CD8-positive, alpha-beta memory T cell (primary cell): ENCODE measurements at regions not wholly inside any gene's neighbourhood (a gene's known extent, or its start where the extent isn't known, plus 50 kb on each side); places are given as distances from the start of the nearest gene placed in this dataset.
A peak's percentile ranks its signal among the peaks of the same experiment; 100 is the strongest.

Experiments
- CTCF ChIA-PET: fragments of 350-600 bp; sonication (Branson Sonifier 250); formaldehyde crosslinking; loops from one replicate; lab custom pipeline; 2021; ENCODE audit warnings: antibody characterized with exemption; lab: Charles Lee
- POLR2A ChIA-PET: fragments of 350-600 bp; sonication (Branson Sonifier 250); formaldehyde crosslinking; loops from one replicate; lab custom pipeline; 2021; ENCODE audit warnings: antibody characterized with exemption; lab: Charles Lee
- DNase-seq, 5 donors: peaks; one replicate each; pipeline versions ENCODE4 v3.0.0 to v3.0.0-alpha.2; 2020 to 2022; ENCODE audit warnings: mixed read lengths in 1 of 5
- H3K27ac ChIP-seq: one replicate; pipeline ENCODE4 v1.7.0; 2013; ENCODE audit warnings: low read depth, mild to moderate bottlenecking, low read length, moderate library complexity
- H3K27me3 ChIP-seq: 2 replicates; pipeline ENCODE4 v1.7.0; 2013; ENCODE audit warnings: low read length, mild to moderate bottlenecking; ENCODE audit not compliant: insufficient read depth, poor library complexity, severe bottlenecking
- H3K36me3 ChIP-seq: 2 replicates; pipeline ENCODE4 v1.7.0; 2013; ENCODE audit warnings: mild to moderate bottlenecking, low read length, moderate library complexity; ENCODE audit not compliant: insufficient read depth
- H3K4me1 ChIP-seq: 2 replicates; pipeline ENCODE4 v1.7.0; 2013; ENCODE audit warnings: mild to moderate bottlenecking, low read length, moderate library complexity; ENCODE audit not compliant: insufficient read depth
- H3K4me3 ChIP-seq: 2 replicates; pipeline ENCODE4 v1.7.0; 2013; ENCODE audit warnings: mild to moderate bottlenecking, low read length
- H3K9me3 ChIP-seq: 2 replicates; pipeline ENCODE4 v1.7.0; 2013; ENCODE audit warnings: mild to moderate bottlenecking, low read length
- H3K27ac Mint-ChIP-seq, 8 donors: one replicate each; pipeline ENCODE4 v1.8.0; 2020 to 2021; ENCODE audit warnings: mixed read lengths in 8 of 8, mild to moderate bottlenecking in 6 of 8, inconsistent platforms in 3 of 8, moderate library complexity in 3 of 8
- H3K27me3 Mint-ChIP-seq, 2 donors: one replicate each; pipeline ENCODE4 v1.8.0; 2020 to 2021; ENCODE audit warnings: mixed read lengths in 2 of 2, mild to moderate bottlenecking in 1 of 2, moderate library complexity in 1 of 2
- H3K36me3 Mint-ChIP-seq, 3 donors: one replicate each; pipeline ENCODE4 v1.8.0; 2020 to 2021; ENCODE audit warnings: mixed read lengths in 3 of 3, inconsistent platforms in 1 of 3, mild to moderate bottlenecking in 1 of 3
- H3K4me1 Mint-ChIP-seq, 3 donors: one replicate each; pipeline ENCODE4 v1.8.0; 2020 to 2021; ENCODE audit warnings: mixed read lengths in 3 of 3, inconsistent platforms in 1 of 3, mild to moderate bottlenecking in 1 of 3
- H3K4me3 Mint-ChIP-seq, 7 donors: one replicate each; pipeline ENCODE4 v1.8.0; 2020 to 2021; ENCODE audit warnings: mixed read lengths in 7 of 7, mild to moderate bottlenecking in 6 of 7, moderate library complexity in 4 of 7, inconsistent platforms in 2 of 7
- H3K9me3 Mint-ChIP-seq, 5 donors: one replicate each; pipeline ENCODE4 v1.8.0; 2020 to 2022; ENCODE audit warnings: mixed read lengths in 5 of 5, mild to moderate bottlenecking in 3 of 5, moderate library complexity in 2 of 5, inconsistent platforms in 1 of 5

DNA sequence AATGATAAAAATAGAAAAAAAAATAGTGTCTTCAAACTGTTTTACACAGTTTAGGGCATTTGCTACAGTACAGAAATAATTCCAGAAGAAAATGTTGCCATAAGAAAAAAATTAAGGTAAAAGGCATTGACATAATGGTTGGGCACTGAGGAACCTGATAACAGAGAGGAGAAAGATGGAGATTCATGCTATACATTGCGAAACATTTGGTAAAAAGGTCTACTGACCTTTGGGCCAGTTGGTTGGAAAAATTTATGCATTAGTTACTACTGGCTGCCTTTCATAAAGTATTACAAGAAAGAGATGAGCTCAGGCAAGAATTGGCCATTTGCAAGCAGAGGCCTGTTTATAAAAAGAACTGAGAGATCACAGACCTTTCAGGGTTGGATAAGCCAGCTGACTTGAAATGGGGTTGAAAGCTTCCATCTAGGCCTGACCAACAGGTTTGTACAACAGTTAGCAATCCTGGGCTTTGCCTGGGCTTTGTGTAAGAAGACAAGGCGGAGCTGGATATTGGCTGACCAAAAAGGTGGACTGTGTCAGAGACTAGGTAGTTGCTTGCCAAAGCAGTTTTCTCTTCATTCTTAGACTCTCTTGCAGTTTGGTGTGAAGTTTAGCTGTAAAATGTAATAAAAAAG is 166.6 kb upstream of the MCTP2 start:
- H3K27me3 Mint-ChIP-seq = peaks cover 8 to 22% of the 10 kb centered on the region in 2 donors
- H3K9me3 ChIP-seq = no peaks in the 10 kb centered on the region
- DNase-seq = no peak
- no peaks in the 10 kb centered on the region for H3K4me1 Mint-ChIP-seq
- POLR2A ChIA-PET = no interaction called here
- no peak overlapping the region for H3K27ac ChIP-seq
- no peaks in the 10 kb centered on the region for H3K27me3 ChIP-seq
- H3K4me3 Mint-ChIP-seq = no peak overlapping the region
- H3K36me3 ChIP-seq = no peaks in the 10 kb centered on the region
- H3K4me1 ChIP-seq = no peaks in the 10 kb centered on the region
- H3K36me3 Mint-ChIP-seq = peaks cover 0 to 3% (median 0%) of the 10 kb centered on the region in 3 donors
- H3K27ac Mint-ChIP-seq = no peak overlapping the region
- peaks cover 0 to 5% (median 3%) of the 10 kb centered on the region in 5 donors for H3K9me3 Mint-ChIP-seq
- H3K4me3 ChIP-seq = no peak overlapping the region
- CTCF ChIA-PET = no interaction called here

DNA sequence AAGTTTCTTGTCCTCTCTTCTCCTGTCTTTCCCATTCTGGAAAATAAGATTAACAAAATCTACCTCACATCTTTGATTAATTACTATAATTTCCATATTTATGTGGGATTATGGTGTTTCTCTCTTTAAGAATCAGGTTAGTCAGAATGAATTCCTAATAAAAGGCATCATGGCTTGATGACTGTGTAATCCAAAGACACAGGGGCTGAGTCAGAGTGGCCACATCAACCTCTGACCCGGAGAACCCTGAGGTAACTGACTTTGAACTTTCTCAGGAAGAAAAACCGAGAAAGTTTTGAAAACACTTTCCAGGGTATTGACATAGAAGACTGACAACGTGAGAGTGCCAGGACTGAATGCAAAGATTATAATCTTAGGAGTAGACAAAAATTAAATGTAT is 170.3 kb upstream of the MCTP2 start:
- Mint-ChIP-seq H3K9me3 (peaks cover 0 to under 1% (median 0%) of the 10 kb centered on the region in 5 donors), H3K27ac (no peak overlapping the region), H3K4me1 (no peaks in the 10 kb centered on the region), H3K27me3 (peaks cover 13 to 41% of the 10 kb centered on the region in 2 donors), H3K36me3 (peaks cover 0 to 3% (median 0%) of the 10 kb centered on the region in 3 donors), H3K4me3 (no peak overlapping the region)
- Histone ChIP-seq H3K4me3 (no peak overlapping the region), H3K9me3 (no peaks in the 10 kb centered on the region), H3K36me3 (no peaks in the 10 kb centered on the region), H3K27me3 (no peaks in the 10 kb centered on the region), H3K27ac (no peak overlapping the region), H3K4me1 (no peaks in the 10 kb centered on the region)
- no peak for DNase-seq
- ChIA-PET POLR2A (interaction anchor here (0.5 kb wide), 1 partner anchor 963 kb away, joined by 3 read pairs; no protein-coding TSS in a partner anchor), CTCF (no interaction called here)

- Histone ChIP-seq H3K4me3 (no peak overlapping the region), H3K27me3 (no peaks in the 10 kb centered on the region), H3K4me1 (no peaks in the 10 kb centered on the region), H3K36me3 (no peaks in the 10 kb centered on the region), H3K27ac (no peak overlapping the region), H3K9me3 (no peaks in the 10 kb centered on the region)
- POLR2A ChIA-PET = no interaction called here
- Mint-ChIP-seq H3K27ac (no peak overlapping the region), H3K36me3 (peaks cover 0 to 3% (median 0%) of the 10 kb centered on the region in 3 donors), H3K9me3 (no peaks in the 10 kb centered on the region), H3K4me3 (no peak overlapping the region), H3K4me1 (no peaks in the 10 kb centered on the region), H3K27me3 (peaks cover 15 to 42% of the 10 kb centered on the region in 2 donors)
- DNase-seq = no peak
- CTCF ChIA-PET = no interaction called here
Measured at GRCh38 chr15:94059013-94059587, 172.3 kb upstream of the MCTP2 start.

GRCh38 chr15:94057305-94057704 is 174.1 kb upstream of the MCTP2 start:
- H3K9me3 Mint-ChIP-seq = no peaks in the 10 kb centered on the region
- Histone ChIP-seq H3K9me3 (no peaks in the 10 kb centered on the region), H3K4me1 (no peaks in the 10 kb centered on the region), H3K27me3 (no peaks in the 10 kb centered on the region), H3K36me3 (no peaks in the 10 kb centered on the region), H3K27ac (no peak overlapping the region), H3K4me3 (no peak overlapping the region)
- POLR2A ChIA-PET = no interaction called here
- CTCF ChIA-PET = no interaction called here
- H3K4me1 Mint-ChIP-seq = no peaks in the 10 kb centered on the region
- no peak for DNase-seq
- H3K4me3 Mint-ChIP-seq = no peak overlapping the region
- peaks cover 0 to 3% (median 0%) of the 10 kb centered on the region in 3 donors for H3K36me3 Mint-ChIP-seq
- H3K27me3 Mint-ChIP-seq = peaks cover 13 to 37% of the 10 kb centered on the region in 2 donors
- H3K27ac Mint-ChIP-seq = no peak overlapping the region

- Mint-ChIP-seq H3K4me3 (no peak overlapping the region), H3K27me3 (peaks cover 8 to 32% of the 10 kb centered on the region in 2 donors), H3K9me3 (no peaks in the 10 kb centered on the region), H3K36me3 (no peaks in the 10 kb centered on the region), H3K4me1 (no peaks in the 10 kb centered on the region), H3K27ac (no peak overlapping the region)
- Histone ChIP-seq H3K36me3 (no peaks in the 10 kb centered on the region), H3K4me3 (no peak overlapping the region), H3K27ac (no peak overlapping the region), H3K27me3 (no peaks in the 10 kb centered on the region), H3K4me1 (no peaks in the 10 kb centered on the region), H3K9me3 (no peaks in the 10 kb centered on the region)
- DNase-seq = no peak
- ChIA-PET POLR2A (no interaction called here), CTCF (no interaction called here)
Measured at GRCh38 chr15:94056314-94056713, 175.0 kb upstream of the MCTP2 start.

DNA sequence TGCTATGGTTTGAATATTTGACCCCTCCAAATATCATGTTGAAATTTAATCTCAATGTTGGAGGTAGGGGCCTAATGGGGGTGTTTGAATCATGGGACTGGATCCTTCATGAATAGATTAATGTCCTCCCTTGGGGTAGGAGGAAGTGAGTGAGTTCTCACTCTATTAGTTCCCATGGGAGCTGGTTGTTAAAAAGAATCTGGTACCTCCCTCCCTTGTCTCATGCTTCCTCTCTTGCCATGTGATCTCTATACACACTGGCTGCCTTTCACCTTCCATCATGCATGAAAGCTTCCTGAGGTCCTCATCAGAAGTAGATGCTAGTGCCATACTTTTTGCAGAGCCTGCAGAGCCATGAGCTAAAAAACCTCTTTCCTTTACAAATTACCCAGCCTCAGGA is 177.7 kb upstream of the MCTP2 start:
- no peak for DNase-seq
- no peaks in the 10 kb centered on the region for H3K9me3 Mint-ChIP-seq
- H3K4me3 Mint-ChIP-seq = no peak overlapping the region
- Histone ChIP-seq H3K4me3 (no peak overlapping the region), H3K27ac (no peak overlapping the region), H3K4me1 (no peaks in the 10 kb centered on the region), H3K9me3 (no peaks in the 10 kb centered on the region), H3K27me3 (no peaks in the 10 kb centered on the region), H3K36me3 (no peaks in the 10 kb centered on the region)
- H3K36me3 Mint-ChIP-seq = no peaks in the 10 kb centered on the region
- H3K27me3 Mint-ChIP-seq = peaks cover 8 to 26% of the 10 kb centered on the region in 2 donors
- peak overlapping the region in 1 of 8 donors; percentile 4 for H3K27ac Mint-ChIP-seq
- no peaks in the 10 kb centered on the region for H3K4me1 Mint-ChIP-seq
- ChIA-PET CTCF (no interaction called here), POLR2A (no interaction called here)

DNA sequence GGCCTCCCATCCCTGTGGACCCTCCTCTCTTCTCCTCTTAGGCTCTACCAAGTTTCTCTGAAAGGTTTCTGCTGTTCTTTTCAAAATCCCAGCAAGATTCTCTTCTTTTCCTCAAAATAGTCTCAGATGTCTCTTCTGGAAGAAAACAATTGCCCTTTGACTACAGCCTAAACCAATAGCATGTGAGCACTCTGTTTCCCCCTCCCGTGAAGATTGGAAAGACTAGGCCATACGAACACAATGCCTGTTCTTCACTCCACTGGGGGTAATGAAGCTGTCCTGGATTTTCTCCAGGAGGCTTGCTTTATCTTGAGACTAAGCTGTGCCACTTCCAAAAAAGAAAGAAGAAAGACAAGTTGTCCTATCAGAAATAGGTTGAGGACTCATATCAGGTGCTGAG is 178.7 kb upstream of the MCTP2 start:
- POLR2A ChIA-PET = no interaction called here

DNA sequence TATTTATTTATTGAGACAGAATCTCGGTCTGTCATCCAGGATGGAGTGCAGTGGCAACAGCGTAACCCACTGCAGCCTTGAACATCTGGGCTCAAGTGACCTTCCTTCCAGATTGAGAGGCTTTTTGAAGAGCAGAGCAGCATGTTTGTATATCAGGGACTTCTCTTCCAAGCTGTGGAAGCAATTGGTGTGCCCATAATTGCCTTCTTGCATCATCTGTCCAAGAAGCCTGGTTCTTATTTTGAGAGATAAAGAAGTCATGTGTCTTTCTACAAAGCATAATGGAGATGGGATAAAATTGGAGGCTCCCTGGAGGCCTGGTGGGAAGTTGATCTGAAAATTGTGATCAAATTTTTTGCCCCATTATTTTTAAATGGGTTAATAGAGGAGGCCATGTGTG is 183.8 kb upstream of the MCTP2 start:
- H3K27ac ChIP-seq = no peak overlapping the region
- H3K4me1 ChIP-seq = no peaks in the 10 kb centered on the region
- no peaks in the 10 kb centered on the region for H3K36me3 ChIP-seq
- DNase-seq = no peak
- Mint-ChIP-seq H3K4me1 (no peaks in the 10 kb centered on the region), H3K36me3 (no peaks in the 10 kb centered on the region), H3K4me3 (no peak overlapping the region), H3K27ac (no peak overlapping the region), H3K9me3 (no peaks in the 10 kb centered on the region), H3K27me3 (peaks cover 0 to 13% of the 10 kb centered on the region in 2 donors)
- H3K9me3 ChIP-seq = no peaks in the 10 kb centered on the region
- H3K4me3 ChIP-seq = no peak overlapping the region
- no peaks in the 10 kb centered on the region for H3K27me3 ChIP-seq
- POLR2A ChIA-PET = no interaction called here
- CTCF ChIA-PET = no interaction called here

More for the DNA sequence above, 178.7 kb upstream of the MCTP2 start:
- Mint-ChIP-seq H3K36me3 (no peaks in the 10 kb centered on the region), H3K27me3 (peaks cover 6 to 23% of the 10 kb centered on the region in 2 donors), H3K4me3 (no peak overlapping the region), H3K4me1 (no peaks in the 10 kb centered on the region), H3K9me3 (no peaks in the 10 kb centered on the region), H3K27ac (no peak overlapping the region)
- H3K27me3 ChIP-seq = no peaks in the 10 kb centered on the region
- H3K27ac ChIP-seq = no peak overlapping the region
- no peak for DNase-seq
- CTCF ChIA-PET = no interaction called here
- H3K4me3 ChIP-seq = no peak overlapping the region
- no peaks in the 10 kb centered on the region for H3K36me3 ChIP-seq
- H3K9me3 ChIP-seq = no peaks in the 10 kb centered on the region
- H3K4me1 ChIP-seq = no peaks in the 10 kb centered on the region
